ENCODE measurements at regions not wholly inside any gene's neighbourhood (a gene's known extent, or its start where the extent isn't known, plus 50 kb on each side); places are given as distances from the start of the nearest gene placed in this dataset.

- no peak overlapping the region for H3K27ac ChIP-seq
- TF ChIP-seq CTCF (IDR thresholded peaks at IDR 0.05) (no peak), ZFX (IDR thresholded peaks at IDR 0.05; ENCODE audit: borderline replicate concordance) (no peak)
Observed at GRCh38 chr11:112790286-112790685, 170.9 kb upstream of the NCAM1 start.

GRCh38 chr11:112792070-112792469, 169.2 kb upstream of the NCAM1 start:
- TF ChIP-seq CTCF (IDR thresholded peaks at IDR 0.05) (no peak), ZFX (IDR thresholded peaks at IDR 0.05; ENCODE audit: borderline replicate concordance) (no peak)
- no peak overlapping the region for H3K27ac ChIP-seq

- TF ChIP-seq CTCF (IDR thresholded peaks at IDR 0.05) (no peak), ZFX (IDR thresholded peaks at IDR 0.05; ENCODE audit: borderline replicate concordance) (no peak)
- no peak overlapping the region for H3K27ac ChIP-seq
Observed at GRCh38 chr11:112793416-112793815, 167.8 kb upstream of the NCAM1 start.

GRCh38 chr11:112794331-112794846, 166.8 kb upstream of the NCAM1 start:
- TF ChIP-seq CTCF (IDR thresholded peaks at IDR 0.05), result no peak
- H3K27ac ChIP-seq, result no peak overlapping the region

- H3K27ac ChIP-seq, result no peak overlapping the region
- TF ChIP-seq CTCF (IDR thresholded peaks at IDR 0.05) (peak; percentile 83), ZFX (IDR thresholded peaks at IDR 0.05; ENCODE audit: borderline replicate concordance) (no peak)
Observed at GRCh38 chr11:112795142-112795815, 165.9 kb upstream of the NCAM1 start.

- H3K27ac ChIP-seq, result no peak overlapping the region
- TF ChIP-seq ZFX (IDR thresholded peaks at IDR 0.05; ENCODE audit: borderline replicate concordance), result no peak
Observed at GRCh38 chr11:112795911-112796649, 165.1 kb upstream of the NCAM1 start.

GRCh38 chr11:112797092-112797491, 164.1 kb upstream of the NCAM1 start:
- H3K27ac ChIP-seq, result no peak overlapping the region
- no peak for TF ChIP-seq ZFX (IDR thresholded peaks at IDR 0.05; ENCODE audit: borderline replicate concordance)
- TF ChIP-seq CTCF (IDR thresholded peaks at IDR 0.05), result no peak
